ENCODE measurements at regions not wholly inside any gene's neighbourhood (a gene's known extent, or its start where the extent isn't known, plus 50 kb on each side); places are given as distances from the start of the nearest gene placed in this dataset.

- H3K9me3 ChIP-seq = no peaks in the 10 kb centered on the region
- H3K36me3 ChIP-seq = no peaks in the 10 kb centered on the region
- H3K4me3 ChIP-seq = no peak overlapping the region
- DNase-seq = no peak
- no peaks in the 10 kb centered on the region for H3K27me3 ChIP-seq
Observed at GRCh38 chr18:70645971-70646370, 357.1 kb downstream of the SOCS6 start.

DNA sequence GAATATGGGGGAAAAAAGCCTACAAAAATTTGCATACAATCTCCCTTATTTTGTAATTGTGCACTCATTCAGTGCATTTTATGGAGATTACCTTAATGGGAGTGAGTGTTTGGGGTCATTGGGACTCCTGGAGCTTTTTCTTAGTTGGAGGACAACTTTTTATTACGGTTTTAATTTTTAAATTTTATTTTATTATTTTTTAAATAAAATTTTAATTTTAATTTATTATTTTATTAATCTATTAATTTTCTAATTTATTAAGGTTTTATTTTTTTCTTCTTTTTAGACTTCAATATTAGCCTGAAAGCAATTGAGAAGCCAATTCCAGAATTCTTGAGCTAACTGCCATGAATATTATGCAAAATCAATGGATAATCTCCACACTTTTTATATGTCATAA, 355.0 kb downstream of the SOCS6 start:
- H3K4me3 ChIP-seq = no peak overlapping the region
- no peaks in the 10 kb centered on the region; the same call in 1 of the 2 replicates for H3K9me3 ChIP-seq
- no peaks in the 10 kb centered on the region for H3K27me3 ChIP-seq
- DNase-seq = no peak
- no peaks in the 10 kb centered on the region for H3K36me3 ChIP-seq

- Histone ChIP-seq H3K27me3 (no peaks in the 10 kb centered on the region), H3K9me3 (no peaks in the 10 kb centered on the region; the same call in 1 of the 2 replicates), H3K4me3 (no peak overlapping the region), H3K36me3 (no peaks in the 10 kb centered on the region)
- DNase-seq = no peak
Observed at GRCh38 chr18:70641156-70641775, 352.4 kb downstream of the SOCS6 start.

- Histone ChIP-seq H3K36me3 (no peaks in the 10 kb centered on the region), H3K4me3 (no peak overlapping the region), H3K9me3 (no peaks in the 10 kb centered on the region; the same call in 1 of the 2 replicates), H3K27me3 (no peaks in the 10 kb centered on the region)
- DNase-seq = no peak
Observed at GRCh38 chr18:70640336-70640887, 351.6 kb downstream of the SOCS6 start.

GRCh38 chr18:70636991-70637390, 348.1 kb downstream of the SOCS6 start:
- Histone ChIP-seq H3K4me3 (no peak overlapping the region), H3K27me3 (no peaks in the 10 kb centered on the region), H3K9me3 (no peaks in the 10 kb centered on the region; the same call in 1 of the 2 replicates), H3K36me3 (no peaks in the 10 kb centered on the region)
- no peak for DNase-seq

- Histone ChIP-seq H3K36me3 (no peaks in the 10 kb centered on the region), H3K9me3 (no peaks in the 10 kb centered on the region; the same call in 1 of the 2 replicates)
- DNase-seq = no peak
Observed at GRCh38 chr18:70634576-70635147, 345.8 kb downstream of the SOCS6 start.

DNA sequence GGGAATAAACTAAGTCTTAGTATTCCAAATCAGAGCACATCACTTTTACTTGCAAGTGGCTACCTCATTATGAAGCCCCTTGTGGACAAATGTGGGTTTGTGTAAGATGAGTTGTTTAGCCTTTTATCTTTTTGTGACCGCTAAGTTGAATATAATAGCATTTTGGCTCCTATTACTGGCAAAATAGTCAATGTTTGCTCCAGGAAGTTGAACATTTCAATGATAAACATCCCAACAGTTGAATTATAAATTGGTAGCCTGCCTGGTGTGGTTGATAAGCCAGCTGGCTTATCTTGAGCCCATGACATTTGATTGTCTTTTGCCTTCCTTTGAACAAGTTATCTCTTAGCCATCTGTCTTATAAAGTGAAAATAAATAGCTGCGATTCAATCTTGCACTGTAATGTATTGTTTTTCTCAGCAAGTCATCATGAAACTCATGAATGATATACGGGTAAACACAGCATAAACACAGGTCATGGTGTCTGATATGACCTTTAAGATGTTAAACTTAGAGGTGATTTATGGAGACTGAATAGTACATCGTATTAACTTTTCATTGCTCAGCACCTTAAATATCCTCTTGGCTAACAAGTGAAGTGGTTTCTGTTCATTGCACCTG, 338.4 kb downstream of the SOCS6 start:
- H3K27me3 ChIP-seq = no peaks in the 10 kb centered on the region
- H3K36me3 ChIP-seq = no peaks in the 10 kb centered on the region
- no peaks in the 10 kb centered on the region for H3K9me3 ChIP-seq
- H3K4me3 ChIP-seq = no peak overlapping the region
- no peak for DNase-seq

More at GRCh38 chr18:70634576-70635147, 345.8 kb downstream of the SOCS6 start:
- Histone ChIP-seq H3K4me3 (no peak overlapping the region), H3K27me3 (no peaks in the 10 kb centered on the region)

DNA sequence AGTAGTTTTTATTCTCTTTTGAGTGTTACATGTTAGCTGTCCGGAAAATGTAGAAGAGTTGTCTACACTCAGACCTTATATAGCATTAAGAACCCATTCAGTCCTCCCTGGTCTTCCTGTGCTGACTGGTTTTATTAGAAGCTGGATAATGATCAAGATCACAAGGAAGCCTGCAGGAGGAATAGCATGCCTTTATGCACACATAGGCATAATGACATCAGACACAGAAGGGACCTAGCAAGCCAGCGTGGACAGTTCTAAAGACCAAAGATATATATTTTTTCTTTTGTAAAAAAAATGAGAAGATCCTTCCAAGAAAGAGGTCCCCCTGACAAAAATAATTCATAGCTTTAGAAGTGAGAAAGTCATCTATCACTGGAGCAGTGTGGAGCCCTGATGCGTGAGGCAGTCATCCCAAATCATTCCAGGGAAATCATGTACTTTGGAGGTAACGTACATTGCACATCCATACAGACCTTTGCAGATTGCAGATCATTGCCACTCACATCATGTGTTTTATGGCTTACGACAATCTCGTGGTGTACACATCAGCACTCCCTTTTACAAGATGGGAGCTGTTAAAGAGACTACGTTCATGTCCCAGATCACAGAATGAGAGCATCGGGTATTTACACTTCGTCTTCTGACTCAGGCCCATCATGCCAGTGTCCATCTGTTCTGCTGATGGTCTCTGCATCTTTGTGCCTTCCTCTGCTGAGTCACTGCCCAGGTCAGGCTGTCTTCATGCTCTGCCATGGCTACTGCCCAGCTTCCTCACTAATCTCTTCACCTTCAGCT, 334.0 kb downstream of the SOCS6 start:
- DNase-seq = no peak
- H3K27me3 ChIP-seq = no peaks in the 10 kb centered on the region
- H3K9me3 ChIP-seq = no peaks in the 10 kb centered on the region
- H3K4me3 ChIP-seq = no peak overlapping the region
- no peaks in the 10 kb centered on the region for H3K36me3 ChIP-seq

DNA sequence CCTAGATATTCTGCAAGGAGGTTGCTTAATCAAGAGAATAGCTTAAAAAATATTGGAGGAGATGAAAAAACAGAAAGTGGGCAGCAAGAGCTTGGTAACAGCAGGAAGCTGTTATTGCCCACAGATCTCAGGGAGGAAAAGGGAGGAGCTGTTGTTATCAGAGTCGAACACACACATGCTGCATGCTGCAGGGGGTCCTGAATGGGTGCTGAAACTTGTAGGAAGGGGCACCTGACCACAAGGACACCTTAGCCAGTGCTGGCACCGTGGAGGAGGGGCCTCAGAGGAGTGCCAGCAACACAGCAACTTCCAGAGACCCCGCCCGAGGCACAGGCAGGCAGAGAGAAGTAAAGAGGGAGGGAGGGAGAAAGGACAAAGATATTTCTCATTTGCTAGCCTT, 332.9 kb downstream of the SOCS6 start:
- H3K27me3 ChIP-seq = no peaks in the 10 kb centered on the region
- no peaks in the 10 kb centered on the region for H3K36me3 ChIP-seq
- H3K4me3 ChIP-seq = no peak overlapping the region
- H3K9me3 ChIP-seq = no peaks in the 10 kb centered on the region
- no peak for DNase-seq

GRCh38 chr18:70620837-70621612, 332.2 kb downstream of the SOCS6 start:
- no peak overlapping the region for H3K4me3 ChIP-seq
- H3K36me3 ChIP-seq = no peaks in the 10 kb centered on the region
- no peaks in the 10 kb centered on the region for H3K9me3 ChIP-seq
- no peaks in the 10 kb centered on the region for H3K27me3 ChIP-seq
- DNase-seq = no peak

DNA sequence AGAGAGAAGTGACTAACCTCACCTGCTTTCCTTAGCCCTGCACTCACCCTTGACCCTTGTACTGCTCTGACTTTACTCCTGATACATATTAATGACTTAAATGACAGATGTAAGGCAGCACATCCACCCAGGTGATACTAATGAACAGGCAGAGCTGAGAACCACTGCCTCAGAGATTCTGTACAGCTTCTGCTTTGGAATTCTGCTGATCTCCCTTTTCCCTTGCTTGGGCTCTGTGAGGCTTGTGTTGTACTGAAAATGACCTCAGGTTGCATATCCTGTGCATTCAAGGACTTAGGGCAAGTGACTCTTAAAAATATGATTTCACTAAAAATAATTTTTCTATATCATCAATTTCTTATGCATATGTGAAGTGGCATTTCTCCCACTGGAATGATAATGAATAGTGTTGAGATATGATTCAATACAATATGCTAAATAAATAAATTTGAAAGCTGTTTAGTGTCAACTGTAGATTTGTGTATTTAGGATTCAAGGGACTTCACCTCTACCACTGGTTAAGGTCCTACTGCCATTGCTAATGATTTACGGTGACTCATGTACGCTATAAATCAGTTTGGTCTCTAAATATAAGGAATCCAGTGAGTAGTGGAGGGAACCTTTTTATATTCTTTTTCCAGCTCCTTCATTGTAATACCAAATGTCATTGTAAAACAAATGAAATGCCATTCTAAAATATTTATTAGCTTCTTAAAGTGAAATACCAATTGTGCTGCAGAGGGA, 328.3 kb downstream of the SOCS6 start:
- no peak for DNase-seq
- Histone ChIP-seq H3K36me3 (no peaks in the 10 kb centered on the region), H3K9me3 (no peaks in the 10 kb centered on the region)

GRCh38 chr18:70600225-70600925, 311.5 kb downstream of the SOCS6 start:
- Histone ChIP-seq H3K36me3 (no peaks in the 10 kb centered on the region), H3K27me3 (peaks cover 3% of the 10 kb centered on the region; the same call in 1 of the 2 replicates), H3K4me3 (no peak overlapping the region), H3K9me3 (no peaks in the 10 kb centered on the region)
- no peak for DNase-seq

More for the DNA sequence above, 328.3 kb downstream of the SOCS6 start:
- H3K4me3 ChIP-seq = no peak overlapping the region
- H3K27me3 ChIP-seq = no peaks in the 10 kb centered on the region

DNA sequence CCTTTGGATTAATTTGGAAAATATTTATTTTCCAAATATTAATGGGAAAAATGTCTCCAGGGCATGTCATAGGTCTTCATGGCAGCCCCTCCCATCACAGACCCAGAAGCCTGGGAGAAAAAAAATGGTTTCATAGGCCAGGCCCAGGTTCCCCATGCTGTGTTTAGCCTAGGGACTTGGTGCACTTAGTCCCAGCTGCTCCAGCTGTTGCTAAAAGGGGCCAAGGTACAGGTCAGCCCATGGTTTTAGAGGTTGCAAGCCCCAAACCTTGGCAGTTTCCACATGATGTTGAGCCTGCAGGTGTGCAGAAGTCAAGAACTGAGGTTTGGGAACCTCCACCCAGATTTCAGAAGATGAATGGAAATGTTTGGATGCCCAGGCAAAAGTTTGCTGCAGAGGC, 309.6 kb downstream of the SOCS6 start:
- Histone ChIP-seq H3K27me3 (peaks cover 3% of the 10 kb centered on the region; the same call in 1 of the 2 replicates), H3K4me3 (no peak overlapping the region), H3K36me3 (no peaks in the 10 kb centered on the region), H3K9me3 (no peaks in the 10 kb centered on the region)
- DNase-seq = no peak

DNA sequence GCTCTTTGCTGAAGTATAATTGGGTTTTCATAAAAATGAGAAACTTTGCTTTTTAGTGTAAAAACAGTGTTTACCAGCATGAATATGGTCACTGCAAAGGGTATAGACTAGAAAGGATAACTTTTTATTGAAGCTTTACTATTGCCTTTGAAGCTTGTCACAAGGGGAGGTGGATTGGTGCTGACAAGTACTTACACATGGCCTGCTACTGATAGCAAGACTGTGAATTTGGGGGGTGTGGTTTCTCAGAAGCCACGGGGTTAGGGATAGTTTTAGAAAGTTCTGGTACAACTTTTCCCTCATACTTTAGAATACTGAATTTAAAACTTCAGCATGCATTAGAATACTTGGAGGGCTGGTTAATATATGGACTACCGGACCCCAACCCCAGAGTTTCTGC, 294.1 kb downstream of the SOCS6 start:
- H3K36me3 ChIP-seq = no peaks in the 10 kb centered on the region
- H3K27me3 ChIP-seq = no peaks in the 10 kb centered on the region
- no peak for DNase-seq
- no peak overlapping the region for H3K4me3 ChIP-seq
- H3K9me3 ChIP-seq = no peaks in the 10 kb centered on the region

DNA sequence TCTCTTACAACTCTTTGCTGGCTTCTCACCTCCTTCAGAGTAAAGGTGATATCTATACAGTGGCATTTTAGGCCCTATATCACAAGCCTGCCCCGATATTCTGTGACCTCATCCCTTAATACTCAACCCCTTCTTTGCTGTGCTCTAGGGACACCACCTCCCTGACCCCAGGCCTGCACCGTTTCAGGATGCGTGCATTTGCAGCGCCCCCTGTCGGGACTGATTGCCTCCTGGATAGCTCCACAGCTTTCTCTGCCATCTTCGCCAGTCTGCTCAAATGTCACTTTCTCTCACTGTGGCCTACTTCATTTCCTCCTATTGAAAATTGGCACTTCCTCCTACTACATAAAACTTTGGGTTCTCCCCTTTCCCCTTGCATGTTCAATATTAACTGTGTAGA, 289.6 kb downstream of the SOCS6 start:
- DNase-seq = no peak
- Histone ChIP-seq H3K9me3 (no peaks in the 10 kb centered on the region), H3K36me3 (no peaks in the 10 kb centered on the region), H3K27me3 (no peaks in the 10 kb centered on the region), H3K4me3 (no peak overlapping the region)

Data from MG63 (cell line).